ENCODE measurements at regions not wholly inside any gene's neighbourhood (a gene's known extent, or its start where the extent isn't known, plus 50 kb on each side); places are given as distances from the start of the nearest gene placed in this dataset.

GRCh38 chr22:34035209-34035608, 114.9 kb upstream of the LARGE1 start:
- TF ChIP-seq MAX (IDR thresholded peaks at IDR 0.05; ENCODE audit: insufficient read depth, insufficient read length) (no peak), JUN (IDR thresholded peaks at IDR 0.05; ENCODE audit: borderline replicate concordance, insufficient read depth, insufficient read length, low read depth) (no peak), POLR2A (IDR thresholded peaks at IDR 0.05; ENCODE audit: low read depth, low read length) (no peak), FOS (IDR thresholded peaks at IDR 0.05; ENCODE audit: borderline replicate concordance, insufficient read depth, low read length) (no peak), MYC (IDR thresholded peaks at IDR 0.05; ENCODE audit: low read depth, low read length) (no peak), GATA2 (IDR thresholded peaks at IDR 0.05; ENCODE audit: insufficient read depth, insufficient read length, low read depth, low read length) (no peak), POLR2AphosphoS5 (IDR thresholded peaks at IDR 0.05; ENCODE audit: insufficient read depth, low read depth, low read length) (no peak), EZH2 (IDR thresholded peaks at IDR 0.05; ENCODE audit: borderline replicate concordance, low read depth, low read length, severe bottlenecking) (no peak)
- Histone ChIP-seq H3K4me3 (replicated peaks in 1 of 3; ENCODE audit: insufficient read depth in 1 of 3, low read depth in 1 of 3, low read length in 3 of 3) (no peak overlapping the region), H3K9me3 (replicated peaks; ENCODE audit: control insufficient read depth, insufficient read depth, low read length) (peaks cover 5% of the 10 kb centered on the region), H4K20me1 (replicated peaks; ENCODE audit: control insufficient read depth, extremely low read depth, insufficient read depth, low read length) (no peaks in the 10 kb centered on the region), H3K4me1 (ENCODE audit: control insufficient read depth, extremely low read depth, insufficient read depth, low read length) (no peaks in the 10 kb centered on the region), H3K27me3 (ENCODE audit: control insufficient read depth in 2 of 2, insufficient read depth in 2 of 2, low read length in 2 of 2) (no peaks in the 10 kb centered on the region), H3K36me3 (ENCODE audit: control insufficient read depth in 2 of 2, extremely low read depth in 1 of 2, insufficient read depth in 2 of 2, low read length in 2 of 2) (no peaks in the 10 kb centered on the region), H3K27ac (ENCODE audit: insufficient read depth, low read depth, low read length) (no peak overlapping the region), H3K4me2 (ENCODE audit: insufficient read depth, low read length) (no peak overlapping the region), H3K79me2 (ENCODE audit: control insufficient read depth, insufficient read depth, low read length) (no peaks in the 10 kb centered on the region), H2AFZ (ENCODE audit: low read depth, low read length) (no peak overlapping the region), H3K9ac (replicated peaks; ENCODE audit: extremely low read depth, insufficient read depth, low read length) (no peak overlapping the region), H3K9me1 (replicated peaks; ENCODE audit: control insufficient read depth, extremely low read depth, insufficient read depth, low read length) (no peaks in the 10 kb centered on the region)
- FAIRE-seq (no peak), DNase-seq (ENCODE audit: low read depth, low spot score) (no peak)
- dilution Hi-C loops (cut with MboI; ENCODE audit: extremely low pct_ligation_motif_present, low sequenced_read_pairs) (no loop called here), intact Hi-C loops (cut with micrococcal nuclease) (no loop called here)
- POLR2A ChIA-PET, result no interaction called here
- CTCF ChIA-PET, result no interaction called here
- BruUV-seq (replicated peaks), result no TSS peak

GRCh38 chr22:34036931-34037330, 116.7 kb upstream of the LARGE1 start:
- no peaks in the 10 kb centered on the region for H3K4me1 ChIP-seq (ENCODE audit: control insufficient read depth, extremely low read depth, insufficient read depth, low read length)
- no TSS peak for BruUV-seq (replicated peaks)
- CTCF ChIA-PET, result no interaction called here
- peaks cover 5% of the 10 kb centered on the region for H3K9me3 ChIP-seq (replicated peaks; ENCODE audit: control insufficient read depth, insufficient read depth, low read length)
- H3K9me1 ChIP-seq (replicated peaks; ENCODE audit: control insufficient read depth, extremely low read depth, insufficient read depth, low read length), result no peaks in the 10 kb centered on the region
- FAIRE-seq, result no peak
- H3K79me2 ChIP-seq (ENCODE audit: control insufficient read depth, insufficient read depth, low read length), result no peaks in the 10 kb centered on the region
- H3K27me3 ChIP-seq (ENCODE audit: control insufficient read depth in 2 of 2, insufficient read depth in 2 of 2, low read length in 2 of 2), result no peaks in the 10 kb centered on the region
- no peak overlapping the region for H3K9ac ChIP-seq (replicated peaks; ENCODE audit: extremely low read depth, insufficient read depth, low read length)
- H2AFZ ChIP-seq (ENCODE audit: low read depth, low read length), result no peak overlapping the region
- no peak for DNase-seq (ENCODE audit: low read depth, low spot score)
- no peaks in the 10 kb centered on the region for H3K36me3 ChIP-seq (ENCODE audit: control insufficient read depth in 2 of 2, extremely low read depth in 1 of 2, insufficient read depth in 2 of 2, low read length in 2 of 2)
- dilution Hi-C loops (cut with MboI; ENCODE audit: extremely low pct_ligation_motif_present, low sequenced_read_pairs) (no loop called here), intact Hi-C loops (cut with micrococcal nuclease) (no loop called here)
- H3K4me3 ChIP-seq (replicated peaks in 1 of 3; ENCODE audit: insufficient read depth in 1 of 3, low read depth in 1 of 3, low read length in 3 of 3), result no peak overlapping the region
- POLR2A ChIA-PET, result no interaction called here
- no peaks in the 10 kb centered on the region for H4K20me1 ChIP-seq (replicated peaks; ENCODE audit: control insufficient read depth, extremely low read depth, insufficient read depth, low read length)
- H3K4me2 ChIP-seq (ENCODE audit: insufficient read depth, low read length), result no peak overlapping the region
- H3K27ac ChIP-seq (ENCODE audit: insufficient read depth, low read depth, low read length), result no peak overlapping the region
- TF ChIP-seq EZH2 (IDR thresholded peaks at IDR 0.05; ENCODE audit: borderline replicate concordance, low read depth, low read length, severe bottlenecking) (no peak), JUN (IDR thresholded peaks at IDR 0.05; ENCODE audit: borderline replicate concordance, insufficient read depth, insufficient read length, low read depth) (no peak), MYC (IDR thresholded peaks at IDR 0.05; ENCODE audit: low read depth, low read length) (no peak), FOS (IDR thresholded peaks at IDR 0.05; ENCODE audit: borderline replicate concordance, insufficient read depth, low read length) (no peak), POLR2AphosphoS5 (IDR thresholded peaks at IDR 0.05; ENCODE audit: insufficient read depth, low read depth, low read length) (no peak)

Measured in endothelial cell of umbilical vein (primary cell).